Activated CD4-positive, alpha-beta T cell treated with anti-CD3 and anti-CD28 coated beads for 36 hours (primary cell): ENCODE measurements at regions not wholly inside any gene's neighbourhood (a gene's known extent, or its start where the extent isn't known, plus 50 kb on each side); places are given as distances from the start of the nearest gene placed in this dataset.

Source experiments
- ATAC-seq: fragments of 200-7000 bp; cut with Tn5 transposase; one replicate; pipeline ENCODE4 v1.10.0; 2021; ENCODE audit warnings: mild to moderate bottlenecking, moderate library complexity
- CTCF ChIA-PET: fragments of 350-600 bp; sonication (Branson Sonifier 250); formaldehyde crosslinking; loops from one replicate; lab custom pipeline; 2021; ENCODE audit warnings: antibody characterized with exemption; lab: Charles Lee
- POLR2A ChIA-PET: fragments of 350-600 bp; sonication (Branson Sonifier 250); formaldehyde crosslinking; loops from one replicate; lab custom pipeline; 2021; ENCODE audit warnings: antibody characterized with exemption, inconsistent platforms; lab: Charles Lee
- DNase-seq: peaks from one replicate; pipeline ENCODE4 v3.0.0-alpha.2; 2020
- H3K27ac Mint-ChIP-seq: one replicate; pipeline ENCODE4 v1.8.0; 2021; ENCODE audit warnings: mixed read lengths
- H3K27me3 Mint-ChIP-seq: one replicate; pipeline ENCODE4 v1.8.0; 2021; ENCODE audit warnings: mixed read lengths
- H3K36me3 Mint-ChIP-seq: one replicate; pipeline ENCODE4 v1.8.0; 2021; ENCODE audit warnings: low read depth, mixed read lengths
- H3K4me1 Mint-ChIP-seq: one replicate; pipeline ENCODE4 v1.8.0; 2021; ENCODE audit warnings: mixed read lengths
- H3K4me3 Mint-ChIP-seq: one replicate; pipeline ENCODE4 v1.8.0; 2021; ENCODE audit warnings: mild to moderate bottlenecking, moderate library complexity, mixed read lengths
- H3K9me3 Mint-ChIP-seq: one replicate; pipeline ENCODE4 v1.8.0; 2021; ENCODE audit warnings: low read depth, mixed read lengths
- intact Hi-C, 2 experiments: fragments of 100-400 bp; cut with DNase I in 1 of 2; cut with micrococcal nuclease in 1 of 2; formaldehyde crosslinking; loops; one replicate each; pipeline versions ENCODE4 v1.14.2 to v1.15.1; 2022 to 2024; cut with DNase I, micrococcal nuclease

DNA sequence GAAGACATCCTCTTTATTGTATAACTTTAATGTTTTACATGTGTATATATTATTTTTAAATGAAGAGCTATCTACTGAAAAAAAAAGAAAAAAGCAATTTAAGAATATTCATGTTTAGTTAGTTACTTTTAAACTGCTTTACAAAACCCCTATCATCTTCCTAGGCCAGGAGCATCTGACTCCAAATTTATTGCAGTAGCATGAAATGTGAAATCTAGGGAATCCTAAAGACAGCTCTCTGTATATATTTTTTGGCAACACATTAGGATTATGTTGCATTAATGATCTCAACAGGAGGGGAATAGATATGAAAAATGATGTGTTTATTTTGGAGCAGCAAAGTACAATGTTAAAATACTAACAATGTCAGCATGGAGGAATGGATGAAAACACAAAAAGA, 158.3 kb downstream of the CNTN3 start:
- DNase-seq = no peak
- Mint-ChIP-seq H3K27ac (no peak overlapping the region), H3K36me3 (no peaks in the 10 kb centered on the region), H3K9me3 (peaks cover 8% of the 10 kb centered on the region), H3K27me3 (no peaks in the 10 kb centered on the region), H3K4me1 (no peaks in the 10 kb centered on the region), H3K4me3 (no peak overlapping the region)
- intact Hi-C loops = no loop called here
- CTCF ChIA-PET = no interaction called here
- POLR2A ChIA-PET = no interaction called here
- no peak for ATAC-seq

- no peaks in the 10 kb centered on the region for H3K27me3 Mint-ChIP-seq
- no peak overlapping the region for H3K27ac Mint-ChIP-seq
These were observed 167.2 kb downstream of the CNTN3 start for GRCh38 chr3:74447221-74447620.

GRCh38 chr3:74445541-74445940, 168.9 kb downstream of the CNTN3 start:
- DNase-seq (no peak), ATAC-seq (no peak)
- no peak overlapping the region for H3K4me3 Mint-ChIP-seq
- H3K36me3 Mint-ChIP-seq = no peaks in the 10 kb centered on the region
- no peak overlapping the region for H3K27ac Mint-ChIP-seq
- ChIA-PET CTCF (no interaction called here), POLR2A (no interaction called here)
- peaks cover 7% of the 10 kb centered on the region for H3K9me3 Mint-ChIP-seq
- intact Hi-C loops = loop anchor here in 1 of 2 experiments (10.0 kb wide), 1 partner anchor 61 kb away; no protein-coding TSS in a partner anchor
- H3K27me3 Mint-ChIP-seq = no peaks in the 10 kb centered on the region
- no peaks in the 10 kb centered on the region for H3K4me1 Mint-ChIP-seq

More at GRCh38 chr3:74447221-74447620, 167.2 kb downstream of the CNTN3 start:
- H3K36me3 Mint-ChIP-seq = no peaks in the 10 kb centered on the region
- ChIA-PET CTCF (no interaction called here), POLR2A (no interaction called here)
- H3K4me1 Mint-ChIP-seq = no peaks in the 10 kb centered on the region
- intact Hi-C loops = loop anchor here in 1 of 2 experiments (10.0 kb wide), 1 partner anchor 62 kb away; no protein-coding TSS in a partner anchor
- DNase-seq = no peak
- no peak for ATAC-seq
- peaks cover 10% of the 10 kb centered on the region for H3K9me3 Mint-ChIP-seq
- no peak overlapping the region for H3K4me3 Mint-ChIP-seq

GRCh38 chr3:74443102-74443501, 171.4 kb downstream of the CNTN3 start:
- H3K36me3 Mint-ChIP-seq = no peaks in the 10 kb centered on the region
- no peak for ATAC-seq
- intact Hi-C loops = loop anchor here in 1 of 2 experiments (10.0 kb wide), 1 partner anchor 58 kb away; no protein-coding TSS in a partner anchor
- no peaks in the 10 kb centered on the region for H3K4me1 Mint-ChIP-seq
- no peak overlapping the region for H3K4me3 Mint-ChIP-seq
- ChIA-PET CTCF (no interaction called here), POLR2A (no interaction called here)
- DNase-seq = no peak
- peaks cover 7% of the 10 kb centered on the region for H3K9me3 Mint-ChIP-seq
- no peaks in the 10 kb centered on the region for H3K27me3 Mint-ChIP-seq
- no peak overlapping the region for H3K27ac Mint-ChIP-seq

DNA sequence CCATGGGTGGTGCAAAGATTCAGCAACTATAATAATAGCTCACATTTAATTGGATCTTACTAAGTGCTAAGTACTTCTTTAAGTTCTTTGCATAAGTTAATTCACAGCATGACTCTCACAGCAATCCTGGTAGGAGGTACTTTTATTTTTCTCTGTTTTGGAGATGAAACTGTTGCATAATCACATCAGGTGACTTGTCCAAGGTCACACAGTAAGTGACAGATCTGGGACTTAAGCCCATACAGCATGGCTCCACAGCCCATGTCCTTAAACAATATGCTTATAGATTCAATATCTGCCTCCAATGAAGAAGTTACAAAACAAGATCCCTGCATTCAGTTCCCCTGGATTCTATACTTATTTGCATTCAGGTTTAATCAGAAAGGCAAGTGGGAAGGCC, 171.8 kb downstream of the CNTN3 start:
- peaks cover 7% of the 10 kb centered on the region for H3K9me3 Mint-ChIP-seq
- ChIA-PET CTCF (no interaction called here), POLR2A (no interaction called here)
- H3K27me3 Mint-ChIP-seq = no peaks in the 10 kb centered on the region
- H3K27ac Mint-ChIP-seq = no peak overlapping the region
- no peak overlapping the region for H3K4me3 Mint-ChIP-seq
- no peak for DNase-seq
- no peaks in the 10 kb centered on the region for H3K4me1 Mint-ChIP-seq
- no peak for ATAC-seq
- intact Hi-C loops = loop anchor here in 1 of 2 experiments (10.0 kb wide), 1 partner anchor 58 kb away; no protein-coding TSS in a partner anchor
- H3K36me3 Mint-ChIP-seq = no peaks in the 10 kb centered on the region

DNA sequence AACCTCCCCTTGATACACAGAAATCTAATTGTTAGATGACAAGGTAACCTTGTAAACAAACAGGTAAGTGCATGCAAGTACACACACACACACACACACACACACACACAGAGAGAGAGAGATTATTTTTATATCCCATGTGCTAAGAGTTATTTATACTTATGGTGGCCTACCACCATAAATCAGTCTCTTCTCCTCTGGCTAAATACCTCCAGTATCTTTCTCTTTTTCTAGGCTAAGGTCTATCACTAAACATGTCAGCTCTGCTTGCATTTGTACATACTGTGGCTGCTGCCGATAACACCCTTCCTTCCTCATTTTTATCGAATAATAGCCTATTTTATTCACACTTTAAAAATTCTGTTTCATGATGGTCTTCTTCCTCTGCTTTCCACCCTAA, 172.4 kb downstream of the CNTN3 start:
- no peaks in the 10 kb centered on the region for H3K36me3 Mint-ChIP-seq
- CTCF ChIA-PET = no interaction called here
- intact Hi-C loops = loop anchor here in 1 of 2 experiments (10.0 kb wide), 1 partner anchor 57 kb away; no protein-coding TSS in a partner anchor
- no peak overlapping the region for H3K27ac Mint-ChIP-seq
- ATAC-seq = no peak
- H3K27me3 Mint-ChIP-seq = no peaks in the 10 kb centered on the region
- H3K4me3 Mint-ChIP-seq = no peak overlapping the region
- H3K9me3 Mint-ChIP-seq = peaks cover 5% of the 10 kb centered on the region
- DNase-seq = no peak
- POLR2A ChIA-PET = no interaction called here
- no peaks in the 10 kb centered on the region for H3K4me1 Mint-ChIP-seq

DNA sequence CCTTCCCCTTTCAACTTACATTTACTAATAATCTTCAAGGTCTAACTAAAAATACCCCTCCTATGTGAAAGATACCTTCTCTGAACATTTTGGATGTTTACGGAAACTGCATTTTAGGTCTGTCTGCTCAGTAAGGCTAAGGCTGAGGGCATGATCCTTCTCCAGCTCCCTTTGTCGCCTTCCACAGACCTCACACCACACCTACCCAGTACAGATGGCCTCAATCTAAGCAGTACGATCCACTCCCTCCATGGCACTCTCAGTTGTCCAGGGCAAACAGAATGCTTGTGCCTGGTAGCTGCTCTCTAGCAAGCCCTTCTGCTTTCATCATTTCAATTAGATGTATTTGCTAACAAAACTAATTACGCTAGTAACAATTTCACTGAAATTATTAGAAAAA, 178.3 kb downstream of the CNTN3 start:
- DNase-seq (no peak), ATAC-seq (no peak)
- H3K4me3 Mint-ChIP-seq = no peak overlapping the region
- no peaks in the 10 kb centered on the region for H3K36me3 Mint-ChIP-seq
- no peaks in the 10 kb centered on the region for H3K4me1 Mint-ChIP-seq
- intact Hi-C loops = no loop called here
- ChIA-PET POLR2A (no interaction called here), CTCF (no interaction called here)
- no peaks in the 10 kb centered on the region for H3K27me3 Mint-ChIP-seq
- H3K27ac Mint-ChIP-seq = no peak overlapping the region
- peaks cover 4% of the 10 kb centered on the region for H3K9me3 Mint-ChIP-seq

DNA sequence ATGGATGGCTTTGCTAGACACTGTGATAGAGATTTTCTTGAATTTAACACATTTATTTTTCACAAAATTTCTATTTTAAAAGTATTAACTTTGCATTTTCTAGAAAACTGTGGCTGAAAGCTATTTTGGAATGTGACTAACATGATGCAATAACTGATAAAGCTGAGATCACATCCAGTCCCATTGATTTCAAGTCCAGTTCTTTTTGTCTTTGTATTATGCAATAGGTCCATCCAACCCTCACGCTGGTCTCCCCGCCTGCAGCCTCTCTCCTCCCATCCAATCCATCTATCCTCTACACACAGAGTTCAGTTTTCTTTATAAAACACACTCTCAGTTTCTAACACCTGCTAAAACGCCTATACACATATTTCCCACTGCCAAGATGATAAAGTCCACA, 178.8 kb downstream of the CNTN3 start:
- POLR2A ChIA-PET = no interaction called here
- no peak overlapping the region for H3K27ac Mint-ChIP-seq
- no peaks in the 10 kb centered on the region for H3K36me3 Mint-ChIP-seq
- no peak overlapping the region for H3K4me3 Mint-ChIP-seq
- ATAC-seq = no peak
- no peaks in the 10 kb centered on the region for H3K4me1 Mint-ChIP-seq
- intact Hi-C loops = no loop called here
- peaks cover 4% of the 10 kb centered on the region for H3K9me3 Mint-ChIP-seq
- CTCF ChIA-PET = no interaction called here
- no peaks in the 10 kb centered on the region for H3K27me3 Mint-ChIP-seq
- no peak for DNase-seq

DNA sequence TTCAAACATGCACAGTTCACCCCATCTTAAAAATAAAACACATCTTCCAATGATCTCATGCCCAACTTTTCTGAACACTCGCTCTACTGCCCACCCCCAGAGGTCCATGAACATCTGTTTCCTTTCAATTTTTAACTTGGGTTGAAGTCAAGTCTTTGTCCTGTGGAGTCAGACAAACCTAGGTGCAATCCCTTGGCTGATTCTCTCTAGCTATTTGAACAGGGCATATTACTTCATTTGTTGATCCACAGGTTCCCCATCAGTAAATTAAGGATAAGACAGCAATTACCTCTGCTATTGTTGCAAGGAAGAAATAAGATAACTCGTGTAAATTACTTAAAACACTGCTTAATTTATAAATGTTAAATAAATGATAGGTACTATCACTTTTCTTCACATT, 180.1 kb downstream of the CNTN3 start:
- peaks cover 9% of the 10 kb centered on the region for H3K9me3 Mint-ChIP-seq
- intact Hi-C loops = no loop called here
- H3K4me3 Mint-ChIP-seq = no peak overlapping the region
- POLR2A ChIA-PET = no interaction called here
- CTCF ChIA-PET = no interaction called here
- DNase-seq (no peak), ATAC-seq (no peak)
- no peaks in the 10 kb centered on the region for H3K4me1 Mint-ChIP-seq
- no peak overlapping the region for H3K27ac Mint-ChIP-seq
- no peaks in the 10 kb centered on the region for H3K27me3 Mint-ChIP-seq
- no peaks in the 10 kb centered on the region for H3K36me3 Mint-ChIP-seq

DNA sequence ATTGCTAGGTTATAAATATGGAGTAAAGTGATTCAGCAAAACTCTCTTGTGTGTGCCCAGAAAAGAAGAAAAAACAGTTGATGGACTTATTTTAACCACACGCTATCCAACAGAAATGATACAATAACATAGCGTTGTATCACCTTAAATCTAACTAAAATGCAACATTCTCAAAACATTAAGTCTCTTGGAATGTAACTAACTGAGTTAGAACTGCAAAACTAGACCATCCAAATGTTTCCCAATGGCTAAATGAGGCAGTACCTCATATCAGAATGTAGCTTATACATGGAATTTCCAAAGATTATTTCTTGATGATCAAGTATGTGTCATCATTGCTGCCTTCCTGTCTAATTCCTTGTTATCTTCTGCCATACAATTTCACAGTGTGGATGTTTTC, 187.9 kb downstream of the CNTN3 start:
- Mint-ChIP-seq H3K27ac (no peak overlapping the region), H3K9me3 (peaks cover 10% of the 10 kb centered on the region), H3K36me3 (no peaks in the 10 kb centered on the region), H3K4me3 (no peak overlapping the region), H3K27me3 (no peaks in the 10 kb centered on the region), H3K4me1 (no peaks in the 10 kb centered on the region)
- ChIA-PET CTCF (interaction anchor here (0.8 kb wide), 1 partner anchor 9 kb away, joined by 4 read pairs; no protein-coding TSS in a partner anchor), POLR2A (no interaction called here)
- ATAC-seq = no peak
- intact Hi-C loops = no loop called here
- no peak for DNase-seq

DNA sequence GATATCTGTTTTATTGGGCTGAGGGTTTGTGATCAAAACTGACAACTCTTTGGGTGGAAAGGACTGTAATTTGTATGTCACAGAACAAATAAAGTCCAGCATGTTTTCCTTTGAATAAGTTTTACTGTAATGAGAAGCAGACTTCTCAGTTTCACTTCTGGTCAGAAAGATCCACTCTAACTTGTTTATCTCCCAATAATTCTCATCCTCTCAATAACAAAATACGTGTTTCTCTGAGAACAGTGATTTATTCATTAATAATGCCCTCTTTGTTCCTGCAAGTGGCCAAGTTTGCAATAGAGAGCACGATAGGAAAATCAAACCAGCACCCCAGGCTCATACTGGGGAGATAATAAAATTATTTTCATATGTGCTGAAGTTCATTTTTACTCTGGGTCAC, 190.6 kb downstream of the CNTN3 start:
- intact Hi-C loops = no loop called here
- peaks cover 5% of the 10 kb centered on the region for H3K9me3 Mint-ChIP-seq
- no peak overlapping the region for H3K4me3 Mint-ChIP-seq
- no peak for DNase-seq
- no peaks in the 10 kb centered on the region for H3K36me3 Mint-ChIP-seq
- ATAC-seq = no peak
- no peaks in the 10 kb centered on the region for H3K4me1 Mint-ChIP-seq
- no peak overlapping the region for H3K27ac Mint-ChIP-seq
- H3K27me3 Mint-ChIP-seq = no peaks in the 10 kb centered on the region
- POLR2A ChIA-PET = no interaction called here
- CTCF ChIA-PET = no interaction called here

DNA sequence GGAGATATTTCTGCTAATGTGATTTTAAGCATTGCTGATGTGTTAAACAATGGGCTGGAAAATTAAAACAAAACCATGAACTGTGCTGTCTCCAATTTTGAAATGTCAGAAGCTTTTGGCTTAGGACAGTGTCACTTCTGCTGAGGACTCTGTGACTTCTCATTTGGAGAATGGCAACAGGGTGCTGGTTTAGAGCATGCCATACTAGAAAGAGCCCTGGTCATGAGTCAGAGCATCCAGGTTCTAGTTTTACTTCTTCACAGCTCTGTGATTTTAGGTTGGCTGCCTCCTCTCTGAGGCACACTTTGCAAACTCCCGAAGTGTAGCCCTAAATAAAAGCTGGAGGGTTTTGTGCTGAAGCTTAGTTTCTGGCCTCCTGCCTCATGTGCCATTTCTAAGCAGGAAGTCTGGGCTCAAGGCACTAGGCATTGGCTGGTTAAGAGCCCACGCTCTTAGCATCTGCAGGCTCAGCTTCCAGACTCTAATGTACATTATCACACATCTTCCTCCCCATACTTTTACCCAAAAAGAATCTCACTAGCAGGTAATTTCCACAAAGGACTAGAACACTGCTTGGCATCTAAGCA, 193.8 kb downstream of the CNTN3 start:
- Mint-ChIP-seq H3K27ac (no peak overlapping the region), H3K27me3 (no peaks in the 10 kb centered on the region), H3K9me3 (peaks cover 5% of the 10 kb centered on the region), H3K4me1 (no peaks in the 10 kb centered on the region), H3K36me3 (no peaks in the 10 kb centered on the region), H3K4me3 (no peak overlapping the region)
- ChIA-PET CTCF (no interaction called here), POLR2A (no interaction called here)
- ATAC-seq = no peak
- DNase-seq = no peak
- intact Hi-C loops = no loop called here
